Activated T-cell treated with anti-CD3 and anti-CD28 coated beads for 24 hours (primary cell): ENCODE measurements at regions not wholly inside any gene's neighbourhood (a gene's known extent, or its start where the extent isn't known, plus 50 kb on each side); places are given as distances from the start of the nearest gene placed in this dataset.
A peak's percentile ranks its signal among the peaks of the same experiment; 100 is the strongest.
"Not testable (repeated sequence)": the region's sequence is repeated elsewhere in the genome, so short reads cannot be mapped to it uniquely, and the experiment has no call there.

Experiments used
- DNase-seq: peaks from one replicate; pipeline ENCODE4 v3.0.0-alpha.2; 2020; ENCODE audit warnings: low read depth

- DNase-seq, result not testable (repeated sequence)
Observed at GRCh38 chr1:66424530-66424929, 109.4 kb upstream of the SGIP1 start.

DNA sequence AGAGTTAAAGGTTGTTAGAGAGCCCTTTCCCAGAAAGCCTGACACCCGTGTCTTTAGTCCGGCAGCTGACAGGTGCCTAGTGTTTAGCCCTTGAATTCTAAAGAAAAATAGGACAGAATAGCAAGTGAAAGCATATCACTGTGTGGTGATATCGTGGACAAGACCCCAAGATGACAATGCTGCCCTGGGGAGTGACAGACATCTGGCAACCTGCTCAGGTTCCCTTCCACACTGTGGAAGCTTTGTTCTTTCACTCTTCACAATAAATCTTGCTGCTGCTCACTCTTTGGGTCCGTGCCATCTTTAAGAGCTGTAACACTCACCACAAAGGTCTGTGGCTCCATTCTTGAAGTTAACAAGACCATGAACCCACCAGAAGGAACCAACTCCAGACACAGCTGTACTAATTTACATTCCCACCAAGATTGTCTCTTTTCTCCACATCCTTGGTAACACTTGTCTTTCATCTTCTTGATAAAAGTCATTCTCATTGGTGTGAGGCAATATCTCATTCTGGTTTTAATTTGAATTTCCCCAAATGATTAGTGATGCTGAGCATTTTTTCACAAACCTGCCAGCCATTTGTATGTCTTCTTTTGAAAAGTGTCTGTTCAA lies 107.6 kb upstream of the SGIP1 start:
- DNase-seq, result no peak

DNA sequence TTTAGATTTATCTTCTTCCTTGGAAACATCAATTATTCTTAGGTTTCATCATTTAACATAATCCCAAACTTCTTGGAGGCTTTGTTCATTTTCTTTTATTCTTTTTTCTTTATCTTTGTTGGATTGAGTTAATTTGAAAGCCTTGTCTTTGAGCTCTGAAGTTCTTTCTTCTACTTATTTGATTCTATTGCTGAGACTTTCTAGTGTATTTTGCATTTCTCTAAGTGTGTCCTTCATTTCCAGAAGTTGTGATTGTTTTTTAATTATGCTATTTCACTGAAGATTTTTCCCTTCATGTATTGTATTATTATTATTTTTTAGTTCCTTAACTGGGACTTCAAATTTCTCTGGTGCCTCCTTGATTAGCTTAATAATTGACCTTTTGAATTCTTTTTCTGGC lies 103.1 kb upstream of the SGIP1 start:
- DNase-seq, result not testable (repeated sequence)

GRCh38 chr1:66431999-66432398 lies 102.0 kb upstream of the SGIP1 start:
- no peak for DNase-seq

DNA sequence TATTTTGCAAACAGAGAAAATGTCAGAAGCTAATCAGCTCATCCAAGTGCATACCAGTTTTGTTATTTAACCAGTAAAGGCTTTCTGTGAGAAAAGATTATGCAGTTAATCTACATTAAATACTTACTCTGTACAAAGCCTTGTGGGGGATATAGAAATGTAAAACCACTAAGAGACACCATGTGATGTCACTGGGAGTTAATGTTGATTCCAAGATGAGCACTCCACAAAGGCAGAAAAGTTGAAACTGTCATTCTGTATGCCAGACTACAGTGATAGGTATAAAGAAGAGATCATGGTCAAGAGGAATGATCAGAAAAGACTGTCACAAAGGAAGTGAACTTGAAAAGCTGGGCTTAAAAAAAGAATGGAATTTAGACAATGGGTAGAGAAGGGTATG lies 100.3 kb upstream of the SGIP1 start:
- no peak for DNase-seq

DNA sequence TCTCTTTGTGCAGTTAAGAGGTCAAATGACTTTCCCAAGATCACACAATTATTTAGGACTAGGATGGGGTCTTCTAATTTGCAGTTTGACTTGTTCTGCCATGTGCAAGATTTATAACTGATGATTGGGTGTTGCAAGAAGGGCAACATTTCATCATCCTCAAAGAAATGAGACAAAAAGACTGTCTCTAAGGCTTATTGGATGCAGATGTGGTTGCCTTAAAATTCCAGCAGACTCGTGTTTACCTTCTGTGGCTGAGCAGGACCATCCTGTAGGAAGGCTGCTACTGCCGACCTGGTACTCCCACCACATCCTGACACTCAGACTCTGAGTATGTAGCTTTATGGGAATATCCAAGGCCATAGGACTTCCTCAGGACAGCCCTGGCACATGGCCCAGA lies 99.9 kb upstream of the SGIP1 start:
- no peak for DNase-seq

- no peak for DNase-seq
Observed at GRCh38 chr1:66435541-66435940, 98.4 kb upstream of the SGIP1 start.

- peak; percentile 50 for DNase-seq
Observed at GRCh38 chr1:66436378-66437135, 97.4 kb upstream of the SGIP1 start.

GRCh38 chr1:66437136-66437401 lies 96.9 kb upstream of the SGIP1 start:
- DNase-seq, result no peak

DNA sequence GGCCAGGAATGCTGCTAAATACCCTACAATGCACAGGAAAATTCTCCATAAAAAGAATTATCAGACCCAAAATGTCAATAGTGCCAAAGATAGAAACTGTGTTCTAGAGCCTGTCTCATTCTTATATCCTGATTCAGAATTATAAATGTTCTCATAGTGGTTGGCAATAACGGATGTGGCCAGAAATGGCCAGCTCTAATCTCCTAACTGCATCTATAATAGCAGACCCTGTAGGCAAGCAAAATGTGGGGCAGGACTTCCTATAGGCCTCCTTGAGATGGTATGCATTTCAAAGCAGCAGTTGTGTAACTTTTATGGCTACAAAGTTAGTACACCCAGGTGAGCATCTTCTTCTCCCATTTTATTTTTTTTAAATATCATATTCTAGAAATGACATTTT lies 95.9 kb upstream of the SGIP1 start:
- no peak for DNase-seq

GRCh38 chr1:66438501-66438900 lies 95.5 kb upstream of the SGIP1 start:
- DNase-seq, result no peak

DNA sequence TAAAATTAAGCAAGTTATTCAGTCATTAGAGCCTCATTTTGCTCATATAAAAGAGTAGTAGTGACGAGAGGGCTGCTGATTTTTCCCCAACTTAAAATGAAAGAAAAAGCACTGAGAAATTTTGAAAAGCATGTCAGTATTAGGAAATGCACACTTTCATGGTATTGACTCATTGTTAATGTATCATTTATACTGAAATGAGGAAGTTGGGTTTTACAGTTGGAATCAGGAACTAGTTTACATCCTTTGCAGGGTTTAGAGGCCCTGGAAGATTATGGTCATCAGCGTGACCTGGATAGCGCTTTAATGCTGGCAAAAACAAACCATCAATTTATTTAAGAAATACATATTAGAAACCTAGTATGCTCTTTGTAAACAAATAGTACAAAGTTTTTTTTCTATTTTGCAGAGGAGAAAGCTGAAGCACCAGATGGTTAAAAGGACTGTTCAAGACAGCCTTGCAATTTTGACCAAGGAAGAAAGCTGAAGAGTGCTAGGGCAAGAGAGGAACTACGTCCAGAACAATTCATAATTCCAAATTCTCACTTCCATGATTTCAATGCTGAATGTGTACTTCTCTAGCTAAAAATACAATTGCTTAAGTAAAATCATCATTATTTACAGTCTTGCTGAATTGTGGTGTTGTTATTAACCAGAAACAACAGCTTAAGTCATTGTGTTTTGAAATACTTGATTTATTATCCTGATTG lies 94.8 kb upstream of the SGIP1 start:
- DNase-seq, result no peak

- no peak for DNase-seq
Observed at GRCh38 chr1:66443793-66444192, 90.2 kb upstream of the SGIP1 start.

DNA sequence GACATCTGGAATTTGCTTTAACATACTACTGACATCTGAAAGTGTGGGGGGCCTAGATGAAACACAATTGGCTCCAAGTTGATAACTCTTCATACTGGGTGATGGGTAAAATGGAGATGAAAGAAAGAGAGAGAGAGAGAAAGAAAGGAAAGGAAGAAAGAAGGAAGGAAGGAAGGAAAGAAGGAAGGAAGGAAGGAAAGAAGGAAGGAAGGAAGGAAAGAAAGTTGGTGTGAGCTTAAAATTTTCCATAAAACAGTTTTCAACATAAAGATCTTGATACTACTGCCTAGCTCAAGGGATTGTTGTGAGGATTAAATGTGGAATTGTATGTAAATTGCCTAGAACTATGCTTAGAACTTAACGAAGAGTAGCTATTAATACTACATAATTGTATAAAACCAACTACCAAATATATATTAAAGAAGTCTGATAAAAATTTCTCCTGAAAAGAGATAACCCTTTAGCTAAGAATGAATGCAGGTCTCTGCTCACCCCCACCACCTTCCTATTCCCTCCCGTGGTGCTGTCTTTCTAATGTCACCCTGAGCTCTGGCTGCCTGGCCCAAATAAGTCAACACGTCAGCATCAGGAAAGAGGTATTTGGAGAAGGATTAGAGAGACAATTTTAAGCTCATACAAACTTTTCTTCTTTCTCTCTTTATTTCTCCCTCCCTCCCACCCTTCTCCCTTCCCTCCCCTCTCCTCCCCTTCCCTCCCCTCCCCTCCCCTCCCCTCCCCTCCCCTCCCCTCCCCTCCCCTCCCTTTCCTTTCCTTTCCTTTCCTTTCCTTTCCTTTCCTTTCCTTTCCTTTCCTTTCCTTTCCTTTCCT lies 89.3 kb upstream of the SGIP1 start:
- DNase-seq, result no peak

DNA sequence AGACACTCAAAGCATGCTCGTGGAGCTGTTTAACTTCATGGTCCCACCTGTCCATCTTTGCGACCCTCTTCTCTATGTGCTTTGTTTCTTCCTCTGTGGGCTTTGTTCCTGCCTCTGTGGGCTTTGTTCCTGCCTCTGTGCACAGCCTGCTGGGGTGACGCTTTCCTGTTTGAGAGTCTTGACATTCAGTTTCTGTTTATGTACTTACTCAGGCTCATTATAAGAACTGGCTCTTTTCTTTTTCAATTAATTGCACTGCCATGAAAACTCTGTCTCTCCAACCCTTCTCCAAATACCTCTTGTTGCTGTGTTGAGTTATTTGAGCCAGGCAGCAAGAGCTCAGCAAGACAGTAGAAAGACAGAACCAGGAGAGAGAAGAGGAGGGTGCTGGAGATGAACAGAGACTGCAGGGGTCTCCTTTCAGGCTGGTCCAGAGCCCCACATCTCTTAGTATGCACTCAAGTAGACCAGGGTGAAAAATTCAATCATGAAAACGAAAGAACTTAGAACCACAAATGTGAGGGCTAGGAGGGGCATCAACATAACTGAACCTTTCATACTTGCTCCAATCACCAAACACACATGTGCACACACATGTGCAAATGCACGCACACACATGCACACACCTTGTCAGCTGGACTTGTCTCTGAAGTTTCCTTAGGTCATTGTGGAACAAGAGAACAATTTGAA lies 88.3 kb upstream of the SGIP1 start:
- peak; percentile 48 for DNase-seq

GRCh38 chr1:66446261-66447001 lies 87.5 kb upstream of the SGIP1 start:
- DNase-seq, result peak; percentile 32

GRCh38 chr1:66450043-66450514 lies 83.9 kb upstream of the SGIP1 start:
- no peak for DNase-seq

GRCh38 chr1:66450847-66451246 lies 83.1 kb upstream of the SGIP1 start:
- no peak for DNase-seq

- DNase-seq, result no peak
Observed at GRCh38 chr1:66452162-66452561, 81.8 kb upstream of the SGIP1 start.

GRCh38 chr1:66452982-66453381 lies 81.0 kb upstream of the SGIP1 start:
- DNase-seq, result no peak

DNA sequence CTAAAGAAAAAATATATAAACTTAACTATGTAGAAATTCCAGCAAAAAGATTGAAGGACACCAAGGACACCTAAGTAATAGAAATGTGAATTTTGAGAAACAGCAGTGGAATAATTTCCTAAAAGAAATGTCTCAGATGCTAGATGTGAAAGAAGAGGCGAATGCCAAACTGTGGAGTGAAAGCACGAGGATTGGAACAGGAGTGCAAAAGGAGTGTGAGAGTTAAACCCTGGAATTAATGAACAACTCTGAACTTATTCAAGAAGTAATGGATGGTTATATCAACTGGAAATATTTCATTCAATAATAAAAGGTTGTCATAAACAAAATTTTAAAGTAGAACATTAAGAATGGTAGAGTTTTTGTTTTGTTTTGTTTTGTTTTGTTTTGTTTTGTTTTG lies 78.5 kb upstream of the SGIP1 start:
- DNase-seq, result no peak
